Pancreas (tissue), 10 donors: ENCODE measurements at regions not wholly inside any gene's neighbourhood (a gene's known extent, or its start where the extent isn't known, plus 50 kb on each side); places are given as distances from the start of the nearest gene placed in this dataset.

Source experiments
- ATAC-seq, 4 donors: fragments of 200-7000 bp; cut with Tn5 transposase; one replicate each; pipeline versions ENCODE4 v1.8.0 to v1.9.1; 2020; ENCODE audit warnings: mild to moderate bottlenecking in 4 of 4, moderate library complexity in 4 of 4
- DNase-seq, 6 donors: peaks; one replicate each; pipeline ENCODE4 v3.0.0-alpha.2; 2020
- FAIRE-seq: peaks from 2 replicates; lab custom pipeline; 2012; peaks lifted over from hg19 to GRCh38; lab: Jason Lieb, UNC
- H3K27ac ChIP-seq, 4 donors: fragments of 200-600 bp; sonication (generic); 1 replicate in 3 of 4; 2 replicates in 1 of 4; pipeline versions ENCODE4 v1.5.0 to v1.8.0; 2020
- H3K27me3 ChIP-seq, 4 donors: fragments of 200-600 bp; one replicate each; pipeline ENCODE4 v1.8.0; 2021
- H3K36me3 ChIP-seq, 3 donors: fragments of 200-600 bp; sonication (generic) in 1 of 3; one replicate each; pipeline versions ENCODE4 v1.5.0 to v1.8.0; 2020 to 2021
- H3K4me1 ChIP-seq, 3 donors: fragments of 200-600 bp; one replicate each; pipeline ENCODE4 v1.8.0; 2021
- H3K4me3 ChIP-seq, 4 donors: fragments of 200-600 bp; sonication (generic) in 2 of 4; one replicate each; pipeline versions ENCODE4 v1.5.0 to v1.8.0; 2020 to 2021
- H3K9me3 ChIP-seq, 4 donors: fragments of 200-600 bp; one replicate each; pipeline ENCODE4 v1.8.0; 2021
- CTCF ChIP-seq, 4 donors: fragments of 200-600 bp; sonication (generic) in 3 of 4; IDR thresholded peaks; one replicate each; pipeline versions ENCODE4 v1.5.0 to v1.8.0; 2021; ENCODE audit warnings: antibody characterized with exemption in 4 of 4
- WGBS, 2 donors: extraction: QIAGEN DNeasy Blood & Tissue Kit; methylation state at CpG; one replicate each; pipeline ENCODE4 v1.1.7; 2013; 5-methylcytosine and 5-hydroxymethylcytosine counted together
- intact Hi-C, 3 donors: fragments of 100-400 bp; cut with DNase I; formaldehyde crosslinking; loops; one replicate each; pipeline versions ENCODE4 v1.11.1 to v1.14.2; 2022
- donor health status: healthy with polysubstance abuse.
- donor health status: DM: no; HTN: no; CAD: no; lungs with moderate emphysema.
- donor health status: DM: no; HTN: no; CAD: no.
- donor health status: control.
- donor health status: control.
- donor health status: Bipolar disorder and iron deficiency.
- donor health status: DM: yes; HTN: yes; CAD: no.
- donor health status: DM: no; HTN: no; CAD: no.
- donor health status: DM: no; HTN: no; CAD: no.
- donor health status: DM: yes; HTN: yes; CAD: no.

GRCh38 chr14:98501836-98502235, 770.2 kb downstream of the BCL11B start:
- no peaks in the 10 kb centered on the region for H3K4me1 ChIP-seq
- H3K27ac ChIP-seq, result no peak overlapping the region
- H3K27me3 ChIP-seq, result no peaks in the 10 kb centered on the region
- H3K4me3 ChIP-seq, result no peak overlapping the region
- intact Hi-C loops, result no loop called here
- 85% methylated on average over 4 of the region's 4 CpGs for WGBS, 2 donors
- ATAC-seq, result no peak
- no peak for DNase-seq
- H3K36me3 ChIP-seq, result no peaks in the 10 kb centered on the region
- no peaks in the 10 kb centered on the region for H3K9me3 ChIP-seq
- TF ChIP-seq CTCF (IDR thresholded peaks at IDR 0.05), result no peak
- no peak for FAIRE-seq

GRCh38 chr14:98503086-98503815, 768.7 kb downstream of the BCL11B start:
- Histone ChIP-seq H3K4me3 (no peak overlapping the region), H3K9me3 (no peaks in the 10 kb centered on the region), H3K27me3 (no peaks in the 10 kb centered on the region), H3K4me1 (no peaks in the 10 kb centered on the region), H3K36me3 (no peaks in the 10 kb centered on the region), H3K27ac (no peak overlapping the region)
- intact Hi-C loops, result no loop called here
- ATAC-seq (no peak), FAIRE-seq (no peak), DNase-seq (no peak)
- WGBS, 2 donors, result 69 to 78% methylated on average over 6 of the region's 6 CpGs
- TF ChIP-seq CTCF (IDR thresholded peaks at IDR 0.05), result no peak

GRCh38 chr14:98507264-98507663, 764.7 kb downstream of the BCL11B start:
- FAIRE-seq (no peak), DNase-seq (no peak), ATAC-seq (no peak)
- H3K36me3 ChIP-seq, result no peaks in the 10 kb centered on the region
- intact Hi-C loops, result no loop called here
- 51 to 57% methylated on average over 2 of the region's 2 CpGs for whole genome bisulfite sequencing, 2 donors
- no peak for TF ChIP-seq CTCF (IDR thresholded peaks at IDR 0.05)
- H3K4me1 ChIP-seq, result no peaks in the 10 kb centered on the region
- no peak overlapping the region for H3K27ac ChIP-seq
- no peaks in the 10 kb centered on the region for H3K27me3 ChIP-seq
- H3K9me3 ChIP-seq, result no peaks in the 10 kb centered on the region
- no peak overlapping the region for H3K4me3 ChIP-seq

- intact Hi-C loops, result no loop called here
Observed at GRCh38 chr14:98510392-98510791, 761.6 kb downstream of the BCL11B start.

More at GRCh38 chr14:98510392-98510791, 761.6 kb downstream of the BCL11B start:
- no peak for TF ChIP-seq CTCF (IDR thresholded peaks at IDR 0.05)
- H3K27me3 ChIP-seq, result no peaks in the 10 kb centered on the region
- no peaks in the 10 kb centered on the region for H3K9me3 ChIP-seq
- ATAC-seq (no peak), DNase-seq (no peak), FAIRE-seq (no peak)
- no peaks in the 10 kb centered on the region for H3K4me1 ChIP-seq
- no peaks in the 10 kb centered on the region for H3K36me3 ChIP-seq
- 74 to 80% methylated on average over 3 of the region's 3 CpGs for WGBS, 2 donors
- no peak overlapping the region for H3K4me3 ChIP-seq
- no peak overlapping the region for H3K27ac ChIP-seq
